ENCODE measurements at regions not wholly inside any gene's neighbourhood (a gene's known extent, or its start where the extent isn't known, plus 50 kb on each side); places are given as distances from the start of the nearest gene placed in this dataset.
"Not testable (repeated sequence)": the region's sequence is repeated elsewhere in the genome, so short reads cannot be mapped to it uniquely, and the experiment has no call there.

DNA sequence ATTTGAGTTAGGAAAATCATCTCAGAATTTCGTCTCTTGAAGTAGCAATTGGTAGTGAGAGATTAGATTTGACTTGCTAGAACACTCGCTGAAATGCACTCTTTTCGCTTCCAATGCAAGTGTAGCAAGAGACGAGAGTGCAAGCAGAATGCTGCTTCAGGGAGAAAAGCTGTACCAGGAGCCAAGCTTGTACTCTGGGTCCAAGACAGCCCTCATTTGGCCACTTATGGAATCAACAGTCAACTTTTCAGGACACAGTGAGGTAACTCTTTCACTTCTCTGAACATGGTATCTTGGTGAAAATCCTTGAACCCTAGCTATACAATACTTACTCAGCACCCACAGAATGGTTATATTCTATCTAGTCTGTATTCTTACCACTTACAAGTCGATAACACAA lies 107.6 kb upstream of the TERB2 start:
- not testable (repeated sequence) for DNase-seq (ENCODE audit: low spot score); FAIRE-seq

DNA sequence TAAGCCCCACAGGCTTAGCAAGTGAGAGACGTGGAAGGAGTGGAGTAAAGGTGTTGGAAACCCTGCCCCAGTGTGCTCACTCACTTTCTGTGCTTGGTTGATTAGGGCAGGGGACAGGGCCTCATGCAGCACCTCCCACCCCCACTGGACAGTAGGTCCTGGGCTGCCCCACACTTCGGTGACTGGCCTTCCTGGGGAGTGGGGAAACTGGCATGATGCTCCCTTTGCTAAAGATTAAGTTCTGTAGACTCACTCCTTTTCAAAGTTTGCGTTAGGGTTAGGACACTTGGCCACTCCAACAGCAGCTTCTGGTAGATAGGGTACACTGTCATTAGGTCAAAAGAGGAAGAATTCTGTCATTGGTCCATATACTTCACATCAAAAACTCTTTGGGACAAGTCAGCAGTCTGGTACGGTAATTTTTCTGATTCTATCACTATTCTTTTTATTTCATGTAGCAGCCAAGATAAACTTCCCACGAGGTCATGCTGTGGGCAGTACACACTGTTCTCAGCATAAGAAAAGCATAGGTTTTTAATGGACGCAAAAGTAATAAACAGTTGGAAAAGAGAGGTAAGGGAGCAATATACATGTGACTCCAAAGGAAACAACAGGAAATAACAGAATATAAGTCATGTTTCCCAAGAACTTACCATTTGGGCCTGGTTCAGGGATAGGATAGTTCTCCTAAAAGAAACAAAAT lies 106.6 kb upstream of the TERB2 start:
- not testable (repeated sequence) for DNase-seq (ENCODE audit: low spot score); FAIRE-seq

DNA sequence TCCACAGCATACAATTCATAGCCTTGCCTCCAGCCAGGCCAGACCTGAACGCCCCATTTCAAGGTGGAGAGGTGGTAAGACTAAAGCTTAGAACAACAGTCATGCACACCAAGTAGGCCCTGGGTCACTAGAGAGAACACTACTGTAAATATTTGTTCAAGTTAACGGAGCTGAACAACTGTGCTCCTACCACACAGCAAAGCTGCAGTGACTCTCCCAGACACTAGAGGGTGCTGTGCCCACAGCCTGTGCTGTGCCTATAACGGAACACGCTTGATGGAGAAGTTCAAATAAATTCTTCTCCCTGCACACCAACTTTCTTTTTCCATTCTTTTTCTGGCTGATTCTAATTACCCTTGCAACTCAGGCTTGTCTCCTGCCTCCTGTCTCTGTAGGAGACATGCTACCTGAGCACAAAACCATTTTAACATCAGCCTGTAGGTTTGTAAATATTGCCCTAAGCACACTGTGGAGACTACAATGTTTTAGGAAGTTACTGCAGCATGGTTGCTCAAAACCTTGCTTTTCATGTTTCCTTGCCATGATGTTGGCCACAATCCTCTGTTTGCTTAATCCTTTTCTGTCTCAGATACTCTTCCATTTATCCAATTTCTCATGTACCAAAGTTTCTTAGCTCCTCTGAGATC lies 103.1 kb upstream of the TERB2 start:
- not testable (repeated sequence) for FAIRE-seq

DNA sequence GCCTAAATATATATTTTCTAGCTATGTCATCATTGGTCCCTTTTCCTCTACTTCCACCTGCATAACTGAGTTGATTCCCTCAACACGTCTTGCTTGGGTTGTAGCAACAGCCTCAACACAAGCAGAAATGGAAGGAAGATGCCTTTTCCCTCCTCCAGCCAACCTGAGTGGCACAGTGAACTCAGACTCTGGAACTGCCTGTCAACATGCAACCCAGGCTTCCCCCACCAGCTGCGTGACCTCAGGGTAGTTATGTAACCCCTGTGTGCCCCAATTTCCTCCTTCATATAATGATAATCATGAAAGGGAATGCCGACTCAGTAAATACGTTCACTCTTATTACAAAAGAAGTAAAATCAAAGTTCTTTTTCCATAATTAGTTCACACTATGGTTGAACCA lies 101.8 kb upstream of the TERB2 start:
- not testable (repeated sequence) for DNase-seq (ENCODE audit: low spot score); FAIRE-seq

More for the DNA sequence above, 103.1 kb upstream of the TERB2 start:
- peak; percentile 55 for DNase-seq (ENCODE audit: low spot score)

DNA sequence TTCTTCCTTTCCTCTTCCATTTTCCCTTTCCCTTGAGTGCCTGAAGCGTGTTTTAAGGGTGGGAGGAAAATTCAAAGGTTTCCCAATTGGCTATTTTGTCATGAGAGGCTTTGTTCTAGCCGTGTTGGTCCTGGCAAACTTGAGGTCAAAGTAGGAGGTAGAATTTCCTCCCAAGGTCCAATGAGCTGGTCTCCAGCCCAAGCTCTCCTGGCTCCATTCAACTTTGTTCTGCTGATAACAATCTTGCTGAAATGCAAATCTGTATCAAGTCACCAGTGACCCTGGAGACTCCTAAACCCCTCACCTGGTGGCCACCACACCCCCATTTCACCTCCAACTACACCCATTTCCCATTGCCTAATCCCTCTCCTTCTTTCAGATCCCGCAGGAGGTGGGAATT lies 100.2 kb upstream of the TERB2 start:
- not testable (repeated sequence) for FAIRE-seq; DNase-seq (ENCODE audit: low spot score)

DNA sequence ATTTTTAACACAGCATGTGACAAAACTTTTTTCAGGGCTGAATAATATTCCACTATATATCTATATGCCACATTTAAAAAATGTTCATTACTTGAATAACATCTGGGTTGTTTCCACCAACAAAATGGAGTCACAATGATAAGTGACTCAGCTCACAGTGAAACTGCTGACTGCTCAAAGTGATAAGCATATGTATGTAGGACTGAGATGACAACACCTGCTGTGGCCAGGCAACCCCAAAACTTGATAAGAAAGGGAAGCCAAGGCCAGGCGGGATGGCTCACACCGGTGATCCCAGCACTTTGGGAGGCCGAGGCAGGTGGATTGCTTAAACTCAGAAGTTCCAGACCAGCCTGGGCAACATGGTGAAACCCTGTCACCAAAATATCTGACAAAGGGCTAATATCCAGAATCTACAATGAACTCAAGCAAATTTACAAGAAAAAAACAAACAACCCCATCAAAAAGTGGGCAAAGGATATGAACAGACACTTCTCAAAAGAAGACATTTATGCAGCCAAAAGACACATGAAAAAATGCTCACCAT lies 99.2 kb upstream of the TERB2 start:
- FAIRE-seq; DNase-seq (ENCODE audit: low spot score): not testable (repeated sequence)

DNA sequence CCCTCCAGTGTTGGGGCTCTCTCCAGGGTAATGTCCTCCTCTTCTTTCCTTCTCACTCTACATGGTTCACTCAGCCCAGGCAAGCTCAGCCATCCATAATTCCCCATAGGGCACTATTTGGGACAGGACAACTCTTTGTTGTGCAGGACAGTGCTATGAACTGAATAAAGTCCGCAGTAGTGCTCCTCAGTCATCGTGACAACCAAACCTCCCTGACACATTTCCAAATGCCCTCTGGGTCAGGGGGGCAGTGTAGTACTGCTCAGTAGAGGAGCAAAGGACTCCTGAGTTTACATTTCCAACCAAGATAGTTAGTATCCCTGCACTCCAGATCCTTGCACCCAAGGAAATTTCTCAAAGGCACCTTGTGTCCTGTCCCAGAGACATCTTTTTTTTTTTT lies 97.4 kb upstream of the TERB2 start:
- FAIRE-seq; DNase-seq (ENCODE audit: low spot score): not testable (repeated sequence)

DNA sequence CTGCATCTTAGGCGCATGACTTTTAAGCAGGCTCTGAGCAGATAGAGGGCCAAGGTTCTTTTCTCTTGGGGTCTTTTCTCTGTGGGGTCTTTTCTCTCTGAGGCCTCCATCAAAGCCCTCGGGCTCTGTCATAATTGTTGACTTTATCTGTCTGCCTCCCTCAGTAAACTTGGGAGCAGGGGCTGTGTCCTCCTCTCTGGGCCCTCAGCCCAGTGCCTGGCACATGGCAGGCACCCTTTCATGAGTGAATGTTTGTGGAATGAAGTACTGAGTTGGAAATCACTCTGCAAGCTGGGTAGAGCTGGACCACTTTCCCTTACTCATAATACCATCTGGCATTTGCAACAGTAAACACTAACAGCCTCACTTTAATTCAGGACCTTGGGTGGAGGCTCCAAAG lies 96.3 kb upstream of the TERB2 start:
- FAIRE-seq; DNase-seq (ENCODE audit: low spot score): not testable (repeated sequence)

DNA sequence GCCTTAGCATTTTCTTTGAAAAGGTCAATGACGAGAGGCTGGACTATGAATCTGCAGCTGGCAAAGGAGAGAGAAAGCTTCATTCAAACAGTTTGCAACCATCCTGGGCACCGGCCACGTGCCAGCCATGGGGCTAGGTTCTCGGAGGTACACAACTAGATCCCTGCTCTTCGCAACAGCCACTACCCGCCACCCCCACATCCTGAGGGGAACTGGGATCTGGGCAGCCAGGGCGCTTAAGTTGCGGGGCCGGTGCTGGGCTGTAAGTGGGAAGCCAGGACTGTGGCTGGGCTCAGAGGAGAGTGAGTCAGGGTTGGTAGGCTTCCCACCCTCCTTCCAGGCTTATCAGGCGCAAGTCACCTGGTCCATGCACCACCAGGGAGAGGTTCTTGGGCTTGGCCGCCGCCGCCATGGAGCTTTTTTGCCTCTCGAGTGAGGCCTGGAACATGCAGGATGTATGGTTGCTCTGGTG lies 95.0 kb upstream of the TERB2 start:
- no peak for FAIRE-seq
- no peak for DNase-seq (ENCODE audit: low spot score)

DNA sequence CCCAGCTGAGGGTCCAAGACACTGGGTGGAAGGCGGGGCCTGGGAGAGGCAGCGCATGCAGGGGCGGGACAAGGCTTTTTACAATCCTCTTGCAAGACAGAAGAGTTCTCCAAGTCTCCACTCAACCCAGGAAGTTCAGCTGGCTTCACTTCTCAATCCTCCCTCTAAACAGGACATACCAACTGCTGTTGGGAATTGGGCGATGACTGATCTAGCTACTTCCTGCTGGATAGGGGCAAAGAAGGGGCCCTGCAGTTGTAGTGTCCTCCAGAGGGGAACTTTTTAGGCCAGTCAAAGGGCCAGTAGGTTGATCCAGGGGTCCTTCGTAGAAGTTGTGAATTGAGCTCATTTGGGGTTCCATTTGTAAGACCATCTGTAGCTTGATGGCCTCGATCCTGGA lies 94.6 kb upstream of the TERB2 start:
- DNase-seq (ENCODE audit: low spot score) (no peak), FAIRE-seq (no peak)

DNA sequence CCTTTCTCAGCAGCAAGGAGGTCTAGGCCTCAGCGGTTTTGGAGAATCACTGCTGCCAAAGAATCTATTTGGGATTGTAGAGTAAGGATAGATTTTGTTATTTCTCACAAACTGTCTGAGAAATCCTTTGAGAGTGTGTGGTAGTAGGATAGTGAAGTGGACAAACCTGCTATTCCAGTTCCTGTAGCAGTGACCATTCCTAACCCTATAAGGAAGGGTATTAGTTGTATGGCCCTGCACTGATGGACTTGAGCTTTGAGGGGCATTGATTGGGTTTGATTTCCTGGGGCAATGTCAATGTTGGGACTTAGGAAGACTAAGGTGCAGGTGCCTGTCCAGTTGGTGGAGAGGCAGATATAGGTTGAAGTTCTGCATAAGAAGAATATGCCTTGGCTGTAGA lies 93.6 kb upstream of the TERB2 start:
- FAIRE-seq; DNase-seq (ENCODE audit: low spot score): not testable (repeated sequence)

DNA sequence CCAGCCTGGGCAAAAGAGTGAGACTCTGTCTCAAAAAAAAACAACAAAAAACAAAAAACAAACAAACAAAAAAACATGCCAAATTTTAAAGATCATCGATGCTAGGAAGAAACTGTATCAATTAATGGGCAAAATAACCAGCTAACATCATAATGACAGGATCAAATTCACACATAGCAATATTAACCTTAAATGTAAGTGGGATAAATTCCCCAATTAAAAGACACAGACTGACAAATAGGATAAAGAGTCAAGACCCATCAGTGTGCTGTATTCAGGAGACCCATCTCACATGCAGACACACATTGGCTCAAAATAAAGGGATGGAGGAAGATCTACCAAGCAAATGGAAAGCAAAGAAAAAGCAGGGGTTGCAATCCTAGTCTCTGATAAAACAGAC lies 88.4 kb upstream of the TERB2 start:
- not testable (repeated sequence) for FAIRE-seq

DNA sequence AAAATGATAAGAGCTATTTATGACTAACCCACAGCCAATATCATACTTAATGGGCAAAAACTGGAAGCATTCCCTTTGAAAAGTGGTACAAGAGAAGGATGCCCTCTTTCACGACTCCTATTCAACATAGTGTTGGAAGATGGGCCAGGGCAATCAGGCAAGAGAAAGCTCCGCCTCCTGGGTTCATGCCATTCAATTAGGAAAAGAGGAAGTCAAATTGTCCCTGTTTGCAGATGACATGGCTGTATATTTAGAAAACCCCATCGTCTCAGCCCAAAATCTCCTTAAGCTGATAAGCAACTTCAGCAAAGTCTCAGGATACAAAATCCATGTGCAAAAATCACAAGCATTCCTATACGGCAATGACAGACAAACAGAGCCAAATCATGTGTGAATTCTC lies 86.4 kb upstream of the TERB2 start:
- not testable (repeated sequence) for DNase-seq (ENCODE audit: low spot score); FAIRE-seq

More for the DNA sequence above, 88.4 kb upstream of the TERB2 start:
- not testable (repeated sequence) for DNase-seq (ENCODE audit: low spot score)

DNA sequence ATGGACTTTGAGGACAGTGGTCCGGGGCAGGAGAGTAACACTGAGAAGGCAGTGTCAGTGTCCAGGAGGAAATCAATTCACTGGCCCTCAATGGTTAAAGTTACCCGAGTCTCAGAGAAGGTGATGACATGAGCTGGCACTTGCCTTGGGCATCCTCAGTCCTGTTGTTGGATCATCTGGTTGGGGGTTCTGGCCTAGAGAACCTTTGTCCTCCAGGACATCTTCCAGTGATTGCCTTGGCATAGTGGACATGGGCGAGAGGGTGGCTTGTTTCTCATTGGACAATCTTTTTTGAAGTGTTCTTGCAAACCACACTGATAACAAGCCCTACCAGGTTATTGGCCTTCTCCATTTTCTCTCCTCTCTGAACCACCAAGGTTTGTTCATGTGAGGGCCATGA lies 83.4 kb upstream of the TERB2 start:
- DNase-seq (ENCODE audit: low spot score) (no peak), FAIRE-seq (no peak)

DNA sequence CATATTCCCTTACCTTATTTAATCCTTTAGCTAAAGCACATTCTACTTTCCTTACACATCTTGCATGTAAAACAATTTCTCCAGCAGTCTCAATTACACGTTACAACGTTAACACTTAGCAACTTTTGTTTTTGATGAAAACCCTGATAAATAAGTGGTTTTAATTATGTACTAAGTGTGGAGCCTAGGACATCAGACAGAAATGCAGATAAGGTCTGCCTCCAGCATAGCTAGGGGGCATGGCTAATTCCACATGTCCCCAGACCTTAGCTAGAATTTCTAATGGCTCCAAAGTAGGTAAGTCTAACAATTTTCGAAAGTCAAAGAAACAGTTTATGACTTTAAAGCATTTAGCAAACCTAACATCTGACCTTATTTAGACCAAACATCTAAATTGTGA lies 77.4 kb upstream of the TERB2 start:
- DNase-seq (ENCODE audit: low spot score), result no peak
- FAIRE-seq, result no peak

DNA sequence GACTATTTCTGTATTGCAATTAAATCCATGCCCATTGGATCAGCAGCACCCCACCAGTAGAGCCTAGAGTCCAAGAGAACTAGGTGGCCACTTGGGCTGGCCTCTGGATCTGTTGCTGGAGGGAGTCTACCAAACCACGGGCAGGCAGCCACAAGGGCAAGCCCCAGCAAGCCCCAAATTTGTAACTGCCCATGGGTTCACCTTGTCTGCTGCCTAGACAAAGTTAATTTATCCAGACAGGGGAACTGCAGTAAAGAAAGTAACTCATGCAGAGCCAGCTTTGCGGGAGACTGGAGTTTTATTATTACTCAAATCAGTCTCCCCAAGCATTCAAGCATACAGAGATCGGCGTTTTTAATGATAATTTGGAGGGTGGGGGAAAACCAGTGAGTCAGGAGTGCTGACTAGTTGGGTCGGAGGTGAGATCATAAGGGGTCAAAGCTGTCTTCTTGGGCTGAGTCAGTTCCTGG lies 74.0 kb upstream of the TERB2 start:
- no peak for FAIRE-seq
- DNase-seq (ENCODE audit: low spot score), result no peak

DNA sequence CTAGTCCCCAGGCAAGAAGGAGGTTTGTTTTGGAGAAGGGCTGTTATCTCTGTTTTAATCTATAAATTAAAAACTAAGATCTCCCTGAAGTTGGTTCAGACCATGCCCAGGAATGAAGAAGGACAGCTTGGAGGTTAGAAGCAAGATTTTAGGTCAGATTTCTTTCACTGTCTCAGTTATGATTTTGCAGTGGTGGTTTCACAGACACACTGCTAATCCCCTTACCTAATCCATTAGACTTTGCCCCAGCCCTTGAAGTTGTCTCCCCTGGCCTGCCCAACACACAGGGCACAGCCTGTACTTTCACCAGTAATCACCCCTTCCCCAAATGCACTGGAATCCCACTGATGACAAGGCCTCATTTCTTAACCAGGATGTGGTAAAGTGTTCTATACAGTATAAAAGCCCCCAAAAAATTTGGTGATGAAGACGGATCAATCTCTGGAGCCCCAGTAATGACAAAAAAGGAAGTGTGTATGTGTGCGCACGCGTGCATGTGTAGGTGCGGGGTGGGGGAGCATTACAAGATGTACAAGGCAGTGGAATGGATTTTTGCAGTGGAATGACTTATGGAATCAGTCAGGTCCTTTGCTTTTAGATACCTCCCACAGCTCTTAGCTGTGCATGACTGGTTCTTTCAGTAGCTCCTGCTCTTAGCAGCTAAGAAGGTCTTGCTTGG lies 73.1 kb upstream of the TERB2 start:
- FAIRE-seq (no peak), DNase-seq (ENCODE audit: low spot score) (no peak)

DNA sequence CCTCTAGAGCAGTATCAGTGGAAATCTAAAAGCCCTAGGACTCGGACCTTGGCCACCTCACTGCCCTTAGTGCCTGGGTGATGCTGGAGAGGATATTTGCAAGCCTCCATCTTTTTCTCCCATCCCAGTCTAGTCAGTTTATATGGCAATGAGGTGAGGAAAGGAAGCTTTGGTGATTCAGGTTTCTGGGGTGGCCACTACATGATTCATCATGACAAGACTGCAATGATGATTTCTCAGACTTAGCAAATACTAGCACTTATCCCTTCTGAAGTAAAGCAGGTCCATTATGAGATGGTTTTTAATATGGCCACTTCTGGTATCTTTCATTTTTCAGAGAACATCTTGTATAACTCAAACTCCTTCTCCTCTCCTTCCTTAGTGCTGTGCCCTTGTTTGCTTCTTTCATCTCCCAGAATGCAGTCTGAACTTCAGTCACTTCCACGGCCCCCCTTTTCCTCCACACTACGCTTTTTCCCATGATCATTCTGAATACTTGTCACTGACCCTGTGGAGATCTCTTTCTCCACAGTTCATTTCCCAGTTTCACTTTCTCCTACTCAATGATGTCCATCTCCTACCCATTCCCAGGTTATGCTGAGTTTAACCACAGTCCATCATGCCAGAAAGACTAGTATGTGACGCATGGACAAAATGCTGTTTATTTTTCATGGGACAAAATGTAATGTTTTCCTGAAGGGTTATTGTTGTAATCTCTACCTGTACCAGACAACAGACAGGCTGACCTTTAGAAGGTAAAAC lies 57.4 kb upstream of the TERB2 start:
- DNase-seq (ENCODE audit: low spot score), result not testable (repeated sequence)
- peak; percentile 95 for FAIRE-seq

DNA sequence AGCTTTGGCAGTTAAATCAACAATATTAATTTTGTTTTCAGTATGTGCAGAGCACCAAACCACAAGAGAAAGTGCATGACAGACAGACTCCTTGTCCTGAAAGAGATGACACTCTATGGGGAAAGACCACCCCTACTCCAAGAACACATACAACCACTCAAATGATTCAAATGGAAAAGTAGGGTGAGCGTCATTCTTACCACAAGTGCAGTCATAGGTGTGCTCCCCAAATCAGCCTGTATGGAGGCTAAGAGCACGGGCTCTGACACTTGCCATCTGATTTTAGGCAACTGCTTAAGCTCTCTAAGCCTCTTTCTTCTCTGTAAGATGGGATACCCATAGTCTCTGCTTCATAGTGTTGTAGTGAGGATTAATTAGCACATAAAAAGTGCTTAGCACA lies 56.7 kb upstream of the TERB2 start:
- DNase-seq (ENCODE audit: low spot score); FAIRE-seq: not testable (repeated sequence)

DNA sequence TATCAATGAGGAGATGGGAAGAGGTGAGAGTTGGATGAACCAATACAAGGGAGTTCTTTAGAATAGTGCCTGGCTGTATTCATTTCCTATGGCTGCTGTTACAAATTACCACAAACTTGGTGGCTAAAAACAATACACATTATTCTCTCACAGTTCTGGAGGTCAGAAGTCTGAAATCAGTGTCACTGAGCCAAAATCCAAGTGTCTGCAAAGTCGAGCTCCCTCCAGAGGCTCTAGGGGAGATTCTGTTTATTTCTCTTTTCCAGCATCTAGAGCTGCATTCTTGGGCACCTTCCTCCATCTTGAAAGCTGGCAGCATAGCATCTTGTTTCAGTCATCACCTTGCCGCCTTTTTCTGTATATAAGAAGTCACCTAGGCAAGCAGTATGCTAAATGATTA lies 55.7 kb upstream of the TERB2 start:
- FAIRE-seq; DNase-seq (ENCODE audit: low spot score): not testable (repeated sequence)

DNA sequence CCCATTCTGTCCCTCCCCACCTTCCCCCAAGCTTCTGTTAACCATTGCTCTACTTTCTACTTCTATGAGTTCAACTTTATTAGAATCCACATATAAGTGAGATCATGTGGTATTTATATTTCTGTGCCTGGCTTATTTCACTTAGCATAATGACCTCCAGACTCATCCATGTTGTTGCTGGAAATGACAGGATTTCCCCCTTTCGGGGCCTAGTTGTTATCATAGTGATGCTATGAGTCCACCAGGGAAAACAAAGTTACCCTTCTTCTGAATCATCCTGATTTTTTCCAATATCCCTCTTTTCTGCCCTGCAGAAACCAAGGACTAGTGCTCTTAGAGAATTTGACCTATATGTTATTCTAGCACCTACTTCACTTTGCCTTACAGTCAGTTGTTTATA lies 53.2 kb upstream of the TERB2 start:
- not testable (repeated sequence) for FAIRE-seq; DNase-seq (ENCODE audit: low spot score)
